ENCODE measurements at regions not wholly inside any gene's neighbourhood (a gene's known extent, or its start where the extent isn't known, plus 50 kb on each side); places are given as distances from the start of the nearest gene placed in this dataset.

- no peaks in the 10 kb centered on the region for H3K27me3 ChIP-seq (ENCODE audit: control insufficient read depth, insufficient read depth, low read length)
- H3K36me3 Mint-ChIP-seq = no peaks in the 10 kb centered on the region
- no peaks in the 10 kb centered on the region for H3K9me3 ChIP-seq (ENCODE audit: control insufficient read depth in 2 of 2, low read length in 2 of 2)
- DNase-seq (no peak), ATAC-seq (ENCODE audit: low read depth in 2 of 2) (no peak)
- H3K4me3 ChIP-seq (ENCODE audit: low read depth, low read length) = no peak overlapping the region
- H3K9me3 Mint-ChIP-seq = peaks cover 0 to 4% (median 0%) of the 10 kb centered on the region in 7 donors
- no peaks in the 10 kb centered on the region for H3K36me3 ChIP-seq (ENCODE audit: control insufficient read depth, insufficient read depth, low read length)
- H3K4me1 Mint-ChIP-seq = no peaks in the 10 kb centered on the region
- no peaks in the 10 kb centered on the region for H3K4me1 ChIP-seq (ENCODE audit: control insufficient read depth, insufficient read depth, low read length, poor library complexity, severe bottlenecking)
- no peaks in the 10 kb centered on the region for H3K27me3 Mint-ChIP-seq
- H3K4me3 Mint-ChIP-seq = no peak overlapping the region
- H3K27ac Mint-ChIP-seq = no peak overlapping the region
- no peak overlapping the region for H3K27ac ChIP-seq (ENCODE audit: insufficient read depth, low read length, poor library complexity, severe bottlenecking)
Observed at GRCh38 chr7:32316839-32317238, 173.3 kb downstream of the LSM5 start.

GRCh38 chr7:32314761-32315160, 175.4 kb downstream of the LSM5 start:
- Histone ChIP-seq H3K36me3 (ENCODE audit: control insufficient read depth, insufficient read depth, low read length) (no peaks in the 10 kb centered on the region), H3K27ac (ENCODE audit: insufficient read depth, low read length, poor library complexity, severe bottlenecking) (no peak overlapping the region), H3K9me3 (ENCODE audit: control insufficient read depth in 2 of 2, low read length in 2 of 2) (no peaks in the 10 kb centered on the region), H3K4me3 (ENCODE audit: low read depth, low read length) (no peak overlapping the region), H3K4me1 (ENCODE audit: control insufficient read depth, insufficient read depth, low read length, poor library complexity, severe bottlenecking) (no peaks in the 10 kb centered on the region), H3K27me3 (ENCODE audit: control insufficient read depth, insufficient read depth, low read length) (no peaks in the 10 kb centered on the region)
- Mint-ChIP-seq H3K36me3 (no peaks in the 10 kb centered on the region), H3K27me3 (no peaks in the 10 kb centered on the region), H3K4me1 (no peaks in the 10 kb centered on the region), H3K27ac (no peak overlapping the region), H3K4me3 (no peak overlapping the region), H3K9me3 (peaks cover 0 to 4% (median 0%) of the 10 kb centered on the region in 7 donors)
- no peak for DNase-seq
- ATAC-seq (ENCODE audit: low read depth in 2 of 2) = no peak

GRCh38 chr7:32301427-32301826, 188.8 kb downstream of the LSM5 start:
- peaks cover 32% of the 10 kb centered on the region for H3K27me3 Mint-ChIP-seq
- H3K9me3 ChIP-seq (ENCODE audit: control insufficient read depth in 2 of 2, low read length in 2 of 2) = no peaks in the 10 kb centered on the region
- peaks cover 0 to 9% (median 3%) of the 10 kb centered on the region in 4 donors for H3K4me1 Mint-ChIP-seq
- H3K36me3 ChIP-seq (ENCODE audit: control insufficient read depth, insufficient read depth, low read length) = no peaks in the 10 kb centered on the region
- H3K4me1 ChIP-seq (ENCODE audit: control insufficient read depth, insufficient read depth, low read length, poor library complexity, severe bottlenecking) = no peaks in the 10 kb centered on the region
- DNase-seq (no peak), ATAC-seq (ENCODE audit: low read depth in 2 of 2) (no peak)
- no peak overlapping the region for H3K27ac Mint-ChIP-seq
- no peaks in the 10 kb centered on the region for H3K36me3 Mint-ChIP-seq
- H3K27ac ChIP-seq (ENCODE audit: insufficient read depth, low read length, poor library complexity, severe bottlenecking) = no peak overlapping the region
- H3K27me3 ChIP-seq (ENCODE audit: control insufficient read depth, insufficient read depth, low read length) = peaks cover 14% of the 10 kb centered on the region
- H3K9me3 Mint-ChIP-seq = peaks cover 0 to 4% (median 2%) of the 10 kb centered on the region in 7 donors
- no peak overlapping the region for H3K4me3 ChIP-seq (ENCODE audit: low read depth, low read length)
- H3K4me3 Mint-ChIP-seq = no peak overlapping the region

GRCh38 chr7:32299133-32299702, 191.0 kb downstream of the LSM5 start:
- Histone ChIP-seq H3K4me1 (ENCODE audit: control insufficient read depth, insufficient read depth, low read length, poor library complexity, severe bottlenecking) (no peaks in the 10 kb centered on the region), H3K27me3 (ENCODE audit: control insufficient read depth, insufficient read depth, low read length) (peaks cover 14% of the 10 kb centered on the region), H3K9me3 (ENCODE audit: control insufficient read depth in 2 of 2, low read length in 2 of 2) (no peaks in the 10 kb centered on the region), H3K36me3 (ENCODE audit: control insufficient read depth, insufficient read depth, low read length) (no peaks in the 10 kb centered on the region), H3K4me3 (ENCODE audit: low read depth, low read length) (no peak overlapping the region), H3K27ac (ENCODE audit: insufficient read depth, low read length, poor library complexity, severe bottlenecking) (no peak overlapping the region)
- H3K9me3 Mint-ChIP-seq = peaks cover 0 to 4% (median 0%) of the 10 kb centered on the region in 7 donors
- DNase-seq = no peak
- H3K4me3 Mint-ChIP-seq = peak overlapping the region in 1 of 4 donors; percentile 41
- H3K4me1 Mint-ChIP-seq = peaks cover 0 to 9% (median 3%) of the 10 kb centered on the region in 4 donors
- ATAC-seq (ENCODE audit: low read depth in 2 of 2) = no peak
- H3K27ac Mint-ChIP-seq = no peak overlapping the region
- peaks cover 37% of the 10 kb centered on the region for H3K27me3 Mint-ChIP-seq
- no peaks in the 10 kb centered on the region for H3K36me3 Mint-ChIP-seq

GRCh38 chr7:32298408-32299132, 191.6 kb downstream of the LSM5 start:
- H3K9me3 ChIP-seq (ENCODE audit: control insufficient read depth in 2 of 2, low read length in 2 of 2) = no peaks in the 10 kb centered on the region
- H3K4me3 ChIP-seq (ENCODE audit: low read depth, low read length) = no peak overlapping the region
- no peaks in the 10 kb centered on the region for H3K36me3 ChIP-seq (ENCODE audit: control insufficient read depth, insufficient read depth, low read length)
- DNase-seq (no peak), ATAC-seq (ENCODE audit: low read depth in 2 of 2) (no peak)
- Mint-ChIP-seq H3K36me3 (no peaks in the 10 kb centered on the region), H3K9me3 (peaks cover 0 to 4% (median 0%) of the 10 kb centered on the region in 7 donors), H3K4me3 (peak overlapping the region in 1 of 4 donors; percentile 41), H3K4me1 (peaks cover 0 to 9% (median 3%) of the 10 kb centered on the region in 4 donors), H3K27me3 (peaks cover 37% of the 10 kb centered on the region), H3K27ac (no peak overlapping the region)
- peaks cover 14% of the 10 kb centered on the region for H3K27me3 ChIP-seq (ENCODE audit: control insufficient read depth, insufficient read depth, low read length)
- H3K27ac ChIP-seq (ENCODE audit: insufficient read depth, low read length, poor library complexity, severe bottlenecking) = no peak overlapping the region
- no peaks in the 10 kb centered on the region for H3K4me1 ChIP-seq (ENCODE audit: control insufficient read depth, insufficient read depth, low read length, poor library complexity, severe bottlenecking)

GRCh38 chr7:32293833-32294232, 196.3 kb downstream of the LSM5 start:
- no peak for ATAC-seq (ENCODE audit: low read depth in 2 of 2)
- peaks cover 16% of the 10 kb centered on the region for H3K27me3 Mint-ChIP-seq
- no peaks in the 10 kb centered on the region for H3K36me3 Mint-ChIP-seq

GRCh38 chr7:32289651-32290414, 200.3 kb downstream of the LSM5 start:
- no peaks in the 10 kb centered on the region for H3K4me1 ChIP-seq (ENCODE audit: control insufficient read depth, insufficient read depth, low read length, poor library complexity, severe bottlenecking)
- no peak for DNase-seq
- no peaks in the 10 kb centered on the region for H3K9me3 ChIP-seq (ENCODE audit: control insufficient read depth in 2 of 2, low read length in 2 of 2)
- no peaks in the 10 kb centered on the region for H3K9me3 Mint-ChIP-seq
- H3K4me1 Mint-ChIP-seq = no peaks in the 10 kb centered on the region
- ATAC-seq (ENCODE audit: low read depth in 2 of 2) = no peak
- no peaks in the 10 kb centered on the region for H3K36me3 Mint-ChIP-seq
- H3K27ac Mint-ChIP-seq = no peak overlapping the region
- H3K4me3 ChIP-seq (ENCODE audit: low read depth, low read length) = no peak overlapping the region
- H3K4me3 Mint-ChIP-seq = no peak overlapping the region
- no peaks in the 10 kb centered on the region for H3K27me3 Mint-ChIP-seq
- H3K27me3 ChIP-seq (ENCODE audit: control insufficient read depth, insufficient read depth, low read length) = no peaks in the 10 kb centered on the region
- H3K27ac ChIP-seq (ENCODE audit: insufficient read depth, low read length, poor library complexity, severe bottlenecking) = no peak overlapping the region
- no peaks in the 10 kb centered on the region for H3K36me3 ChIP-seq (ENCODE audit: control insufficient read depth, insufficient read depth, low read length)

More at GRCh38 chr7:32293833-32294232, 196.3 kb downstream of the LSM5 start:
- Histone ChIP-seq H3K4me3 (ENCODE audit: low read depth, low read length) (no peak overlapping the region), H3K27me3 (ENCODE audit: control insufficient read depth, insufficient read depth, low read length) (no peaks in the 10 kb centered on the region), H3K4me1 (ENCODE audit: control insufficient read depth, insufficient read depth, low read length, poor library complexity, severe bottlenecking) (no peaks in the 10 kb centered on the region), H3K9me3 (ENCODE audit: control insufficient read depth in 2 of 2, low read length in 2 of 2) (no peaks in the 10 kb centered on the region), H3K27ac (ENCODE audit: insufficient read depth, low read length, poor library complexity, severe bottlenecking) (no peak overlapping the region), H3K36me3 (ENCODE audit: control insufficient read depth, insufficient read depth, low read length) (no peaks in the 10 kb centered on the region)
- H3K4me1 Mint-ChIP-seq = peaks cover 0 to 2% (median 1%) of the 10 kb centered on the region in 4 donors
- no peak overlapping the region for H3K4me3 Mint-ChIP-seq
- no peak overlapping the region for H3K27ac Mint-ChIP-seq
- DNase-seq = no peak
- H3K9me3 Mint-ChIP-seq = peaks cover 0 to 1% (median 0%) of the 10 kb centered on the region in 7 donors
